H9 (cell line): ENCODE measurements at regions not wholly inside any gene's neighbourhood (a gene's known extent, or its start where the extent isn't known, plus 50 kb on each side); places are given as distances from the start of the nearest gene placed in this dataset.

Source experiments
- DNase-seq: peaks from one replicate; pipeline ENCODE4 v3.0.0-alpha.2; 2017
- H2AFZ ChIP-seq: one replicate; pipeline ENCODE4 v1.6.1; 2013; ENCODE audit warnings: mild to moderate bottlenecking, low read length, control low read depth, moderate library complexity
- H2AK5ac ChIP-seq: 2 replicates; pipeline ENCODE4 v1.6.1; 2013; ENCODE audit warnings: low read length, control low read depth, mixed read lengths; ENCODE audit not compliant: insufficient read length
- H2BK120ac ChIP-seq: one replicate; pipeline ENCODE4 v1.6.1; 2013; ENCODE audit warnings: low read depth, mild to moderate bottlenecking, low read length, control low read depth, inconsistent platforms; ENCODE audit not compliant: poor library complexity, severe bottlenecking
- H2BK12ac ChIP-seq: 2 replicates; pipeline ENCODE4 v1.6.1; 2013; ENCODE audit warnings: low read length, control low read depth, mixed read lengths, low read depth; ENCODE audit not compliant: insufficient read length
- H2BK15ac ChIP-seq: 2 replicates; pipeline ENCODE4 v1.6.1; 2013; ENCODE audit warnings: low read depth, low read length, control low read depth
- H2BK20ac ChIP-seq: one replicate; pipeline ENCODE4 v1.6.1; 2013; ENCODE audit warnings: low read depth, mild to moderate bottlenecking, low read length, control low read depth, inconsistent platforms; ENCODE audit not compliant: poor library complexity, severe bottlenecking
- H2BK5ac ChIP-seq: 2 replicates; pipeline ENCODE4 v1.6.1; 2013; ENCODE audit warnings: low read length, control low read depth, mixed read lengths; ENCODE audit not compliant: insufficient read length
- H3K14ac ChIP-seq: 2 replicates; pipeline ENCODE4 v1.6.1; 2013; ENCODE audit warnings: low read length, control low read depth; ENCODE audit not compliant: insufficient read depth
- H3K18ac ChIP-seq: 2 replicates; pipeline ENCODE4 v1.6.1; 2013; ENCODE audit warnings: low read depth, mild to moderate bottlenecking, mixed read lengths, low read length, control low read depth; ENCODE audit not compliant: insufficient read length
- H3K23ac ChIP-seq: 2 replicates; pipeline ENCODE4 v1.6.1; 2013; ENCODE audit warnings: low read length, control low read depth, mixed read lengths, low read depth; ENCODE audit not compliant: insufficient read length
- H3K23me2 ChIP-seq: 2 replicates; pipeline ENCODE4 v1.6.1; 2013; ENCODE audit warnings: low read depth, mild to moderate bottlenecking, mixed read lengths, low read length, control low read depth; ENCODE audit not compliant: insufficient read length, poor library complexity, severe bottlenecking
- H3K27ac ChIP-seq: 2 replicates; pipeline ENCODE4 v1.5.1; 2013; ENCODE audit warnings: low read length, control low read depth, mixed read lengths, low read depth; ENCODE audit not compliant: insufficient read length
- H3K27me3 ChIP-seq: 2 replicates; pipeline ENCODE4 v1.6.1; 2013; ENCODE audit warnings: low read length, control low read depth, inconsistent platforms; ENCODE audit not compliant: insufficient read depth
- H3K4ac ChIP-seq: 2 replicates; pipeline ENCODE4 v1.6.1; 2013; ENCODE audit warnings: low read depth, mild to moderate bottlenecking, control low read depth, inconsistent platforms, low read length, moderate library complexity
- H3K4me1 ChIP-seq: 2 replicates; pipeline ENCODE4 v1.6.1; 2013; ENCODE audit warnings: low read length, control low read depth, inconsistent platforms; ENCODE audit not compliant: insufficient read depth
- H3K4me2 ChIP-seq: 2 replicates; pipeline ENCODE4 v1.6.1; 2013; ENCODE audit warnings: low read length, control low read depth, mixed read lengths; ENCODE audit not compliant: insufficient read length, insufficient read depth
- H3K56ac ChIP-seq: 2 replicates; pipeline ENCODE4 v1.6.1; 2013; ENCODE audit warnings: low read depth, mild to moderate bottlenecking, mixed read lengths, low read length, control low read depth; ENCODE audit not compliant: insufficient read length
- H3K79me1 ChIP-seq: 2 replicates; pipeline ENCODE4 v1.6.1; 2013; ENCODE audit warnings: low read depth, mild to moderate bottlenecking, moderate library complexity, low read length, control low read depth, inconsistent platforms; ENCODE audit not compliant: insufficient read depth, poor library complexity, severe bottlenecking
- H3K79me2 ChIP-seq: 2 replicates; pipeline ENCODE4 v1.6.1; 2013; ENCODE audit warnings: low read length, control low read depth, inconsistent platforms; ENCODE audit not compliant: insufficient read depth
- H3K9ac ChIP-seq: 2 replicates; pipeline ENCODE4 v1.6.1; 2013; ENCODE audit warnings: low read length, control low read depth, mixed read lengths; ENCODE audit not compliant: insufficient read length; ENCODE audit errors: extremely low read depth
- H3K9me3 ChIP-seq: one replicate; pipeline ENCODE4 v1.6.1; 2013; ENCODE audit warnings: low read depth, low read length, inconsistent platforms; ENCODE audit not compliant: control insufficient read depth
- H3T11ph ChIP-seq: one replicate; pipeline ENCODE4 v1.6.1; 2013; ENCODE audit warnings: mild to moderate bottlenecking, low read length, control low read depth, inconsistent platforms
- H4K20me1 ChIP-seq: one replicate; pipeline ENCODE4 v1.6.1; 2013; ENCODE audit not compliant: control insufficient read depth, insufficient read length, insufficient read depth
- H4K5ac ChIP-seq: 2 replicates; pipeline ENCODE4 v1.6.1; 2013; ENCODE audit warnings: low read depth, mild to moderate bottlenecking, mixed read lengths, low read length, control low read depth; ENCODE audit not compliant: insufficient read length
- H4K8ac ChIP-seq: replicated peaks from 2 replicates; pipeline ENCODE4 v1.6.1; 2013; ENCODE audit warnings: low read length, control low read depth, mixed read lengths, low read depth; ENCODE audit not compliant: insufficient read length
- H4K91ac ChIP-seq: 2 replicates; pipeline ENCODE4 v1.6.1; 2013; ENCODE audit warnings: low read depth, mild to moderate bottlenecking, moderate library complexity, mixed read lengths, low read length, control low read depth; ENCODE audit not compliant: insufficient read length
- H3K27ac Mint-ChIP-seq, 3 experiments: 2 replicates in 2 of 3; 3 replicates in 1 of 3; pipeline ENCODE4 v1.8.0; 2020 to 2021; ENCODE audit warnings: mixed read lengths in 3 of 3, mild to moderate bottlenecking in 1 of 3, moderate library complexity in 1 of 3
- H3K27me3 Mint-ChIP-seq: 2 replicates; pipeline ENCODE4 v1.8.0; 2021; ENCODE audit warnings: low read depth, mild to moderate bottlenecking, moderate library complexity, mixed read lengths
- H3K36me3 Mint-ChIP-seq, 3 experiments: 2 replicates in 2 of 3; 3 replicates in 1 of 3; pipeline ENCODE4 v1.8.0; 2020 to 2021; ENCODE audit warnings: low read depth in 3 of 3, mixed read lengths in 3 of 3; ENCODE audit not compliant: insufficient read depth in 1 of 3
- H3K4me1 Mint-ChIP-seq, 2 experiments: 2 replicates each; pipeline ENCODE4 v1.8.0; 2020; ENCODE audit warnings: mixed read lengths in 2 of 2
- H3K4me3 Mint-ChIP-seq, 2 experiments: 2 replicates in 1 of 2; 3 replicates in 1 of 2; pipeline ENCODE4 v1.8.0; 2020 to 2021; ENCODE audit warnings: mild to moderate bottlenecking in 2 of 2, mixed read lengths in 2 of 2, moderate library complexity in 1 of 2
- H3K9me3 Mint-ChIP-seq, 2 experiments: 2 replicates in 1 of 2; 3 replicates in 1 of 2; pipeline ENCODE4 v1.8.0; 2020; ENCODE audit warnings: mild to moderate bottlenecking in 2 of 2, mixed read lengths in 2 of 2, moderate library complexity in 1 of 2
- CTCF ChIP-seq: fragments of 200-600 bp; sonication (generic); conservative IDR thresholded peaks from 3 replicates; pipeline ENCODE4 v1.8.0; 2021; ENCODE audit warnings: antibody characterized with exemption, mild to moderate bottlenecking
- WGBS: extraction: QIAGEN DNeasy Blood & Tissue Kit; methylation state at CpG from one replicate; pipeline ENCODE4 v1.1.7; 2013; ENCODE audit warnings: missing lambda C conversion rate, low lambda C conversion rate, mixed read lengths; ENCODE audit not compliant: insufficient read length; ENCODE audit errors: extremely low coverage; 5-methylcytosine and 5-hydroxymethylcytosine counted together

- Histone ChIP-seq H2BK5ac (no peak overlapping the region), H3K14ac (no peak overlapping the region), H2AFZ (no peak overlapping the region), H2BK12ac (no peak overlapping the region), H3K4me1 (no peaks in the 10 kb centered on the region), H3T11ph (no peak overlapping the region), H4K20me1 (no peaks in the 10 kb centered on the region), H3K79me1 (no peaks in the 10 kb centered on the region), H2BK120ac (no peak overlapping the region), H3K23ac (no peak overlapping the region), H3K56ac (no peak overlapping the region), H3K4me2 (no peak overlapping the region), H2BK15ac (no peak overlapping the region), H3K23me2 (no peaks in the 10 kb centered on the region), H2BK20ac (no peak overlapping the region), H4K8ac (no peak overlapping the region), H3K9me3 (no peaks in the 10 kb centered on the region), H3K27ac (no peak overlapping the region), H2AK5ac (no peak overlapping the region), H3K27me3 (no peaks in the 10 kb centered on the region), H3K9ac (no peak overlapping the region), H4K5ac (no peak overlapping the region), H3K4ac (no peak overlapping the region), H3K18ac (no peak overlapping the region), H4K91ac (no peak overlapping the region), H3K79me2 (no peaks in the 10 kb centered on the region)
- TF ChIP-seq CTCF, result no peak
- no peak overlapping the region for H3K4me3 Mint-ChIP-seq
- WGBS, result no CpG with 5 or more reads among the region's 3 CpGs
- peaks cover 3 to 8% of the 10 kb centered on the region in 2 experiments; a peak in 2 of 4 replicates for H3K4me1 Mint-ChIP-seq
- H3K27me3 Mint-ChIP-seq, result no peaks in the 10 kb centered on the region
- H3K36me3 Mint-ChIP-seq, result no peaks in the 10 kb centered on the region
- no peaks in the 10 kb centered on the region for H3K9me3 Mint-ChIP-seq
- H3K27ac Mint-ChIP-seq, result no peak overlapping the region
- DNase-seq, result no peak
These were observed 412.3 kb downstream of the OXSM start for GRCh38 chr3:26202169-26202568.
